Parathyroid adenoma (tissue), 2 donors: ENCODE measurements at regions not wholly inside any gene's neighbourhood (a gene's known extent, or its start where the extent isn't known, plus 50 kb on each side); places are given as distances from the start of the nearest gene placed in this dataset.

Experiments used
- H2AFZ ChIP-seq: fragments of 300-600 bp; sonication (generic); one replicate; pipeline ENCODE4 v1.7.0; 2017; ENCODE audit warnings: antibody characterized with exemption, mild to moderate bottlenecking
- H3K27ac ChIP-seq: fragments of 300-600 bp; sonication (generic); one replicate; pipeline ENCODE4 v1.7.0; 2017
- H3K27me3 ChIP-seq: fragments of 300-600 bp; sonication (generic); one replicate; pipeline ENCODE4 v1.7.0; 2017; ENCODE audit warnings: low read length; ENCODE audit not compliant: control insufficient read depth, insufficient read depth
- H3K36me3 ChIP-seq: fragments of 300-600 bp; sonication (generic); one replicate; pipeline ENCODE4 v1.7.0; 2017; ENCODE audit warnings: low read length; ENCODE audit not compliant: control insufficient read depth, insufficient read depth
- H3K4me1 ChIP-seq: fragments of 300-600 bp; sonication (generic); one replicate; pipeline ENCODE4 v1.7.0; 2017; ENCODE audit warnings: control low read depth
- H3K4me2 ChIP-seq: fragments of 300-600 bp; sonication (generic); one replicate; pipeline ENCODE4 v1.7.0; 2017; ENCODE audit warnings: low read length
- H3K4me3 ChIP-seq: fragments of 300-600 bp; sonication (generic); one replicate; pipeline ENCODE4 v1.7.0; 2017; ENCODE audit warnings: low read depth, low read length
- H3K79me2 ChIP-seq: fragments of 300-600 bp; sonication (generic); one replicate; pipeline ENCODE4 v1.7.0; 2017; ENCODE audit warnings: control low read depth
- H3K9ac ChIP-seq: fragments of 300-600 bp; sonication (generic); one replicate; pipeline ENCODE4 v1.7.0; 2017; ENCODE audit warnings: mild to moderate bottlenecking
- H3K9me3 ChIP-seq: fragments of 300-600 bp; sonication (generic); one replicate; pipeline ENCODE4 v1.7.0; 2017; ENCODE audit warnings: low read length; ENCODE audit not compliant: control insufficient read depth
- CTCF ChIP-seq: fragments of 300-600 bp; sonication (generic); IDR thresholded peaks from one replicate; pipeline ENCODE4 v1.7.0; 2017; ENCODE audit warnings: antibody characterized with exemption, mild to moderate bottlenecking
- donor health status: primary hyperparathyroidism.

GRCh38 chr4:58093352-58093751 is 983.2 kb upstream of the IGFBP7 start:
- Histone ChIP-seq H3K4me2 (no peak overlapping the region), H3K4me3 (no peak overlapping the region), H3K27ac (no peak overlapping the region), H3K9me3 (no peaks in the 10 kb centered on the region), H2AFZ (no peak overlapping the region), H3K36me3 (no peaks in the 10 kb centered on the region), H3K9ac (no peak overlapping the region), H3K27me3 (no peaks in the 10 kb centered on the region), H3K79me2 (no peaks in the 10 kb centered on the region), H3K4me1 (no peaks in the 10 kb centered on the region)
- TF ChIP-seq CTCF = no peak

- TF ChIP-seq CTCF = no peak
Measured at GRCh38 chr4:58090539-58090938, 980.4 kb upstream of the IGFBP7 start.

GRCh38 chr4:58081356-58081755 is 971.2 kb upstream of the IGFBP7 start:
- no peak overlapping the region for H2AFZ ChIP-seq
- no peaks in the 10 kb centered on the region for H3K36me3 ChIP-seq

More at GRCh38 chr4:58090539-58090938, 980.4 kb upstream of the IGFBP7 start:
- H3K36me3 ChIP-seq = no peaks in the 10 kb centered on the region
- H3K79me2 ChIP-seq = no peaks in the 10 kb centered on the region
- H3K4me3 ChIP-seq = no peak overlapping the region
- no peak overlapping the region for H2AFZ ChIP-seq
- no peak overlapping the region for H3K4me2 ChIP-seq
- H3K27ac ChIP-seq = no peak overlapping the region
- no peaks in the 10 kb centered on the region for H3K9me3 ChIP-seq
- no peak overlapping the region for H3K9ac ChIP-seq
- H3K27me3 ChIP-seq = no peaks in the 10 kb centered on the region
- H3K4me1 ChIP-seq = no peaks in the 10 kb centered on the region

GRCh38 chr4:58075724-58076123 is 965.5 kb upstream of the IGFBP7 start:
- no peak for TF ChIP-seq CTCF
- Histone ChIP-seq H3K4me3 (no peak overlapping the region), H3K9ac (no peak overlapping the region)

More at GRCh38 chr4:58081356-58081755, 971.2 kb upstream of the IGFBP7 start:
- no peaks in the 10 kb centered on the region for H3K79me2 ChIP-seq
- H3K4me2 ChIP-seq = no peak overlapping the region
- no peak overlapping the region for H3K9ac ChIP-seq
- no peak overlapping the region for H3K4me3 ChIP-seq
- H3K9me3 ChIP-seq = no peaks in the 10 kb centered on the region
- no peak for TF ChIP-seq CTCF
- no peaks in the 10 kb centered on the region for H3K4me1 ChIP-seq
- no peaks in the 10 kb centered on the region for H3K27me3 ChIP-seq
- no peak overlapping the region for H3K27ac ChIP-seq

GRCh38 chr4:58074382-58074781 is 964.2 kb upstream of the IGFBP7 start:
- Histone ChIP-seq H3K9me3 (no peaks in the 10 kb centered on the region), H3K9ac (no peak overlapping the region), H3K4me3 (no peak overlapping the region), H2AFZ (no peak overlapping the region), H3K4me1 (no peaks in the 10 kb centered on the region), H3K4me2 (no peak overlapping the region), H3K27ac (no peak overlapping the region), H3K36me3 (no peaks in the 10 kb centered on the region), H3K27me3 (no peaks in the 10 kb centered on the region), H3K79me2 (no peaks in the 10 kb centered on the region)
- TF ChIP-seq CTCF = no peak

More at GRCh38 chr4:58075724-58076123, 965.5 kb upstream of the IGFBP7 start:
- no peaks in the 10 kb centered on the region for H3K9me3 ChIP-seq
- H3K36me3 ChIP-seq = no peaks in the 10 kb centered on the region
- no peaks in the 10 kb centered on the region for H3K79me2 ChIP-seq
- no peaks in the 10 kb centered on the region for H3K27me3 ChIP-seq
- H3K4me2 ChIP-seq = no peak overlapping the region
- H3K4me1 ChIP-seq = no peaks in the 10 kb centered on the region
- H2AFZ ChIP-seq = no peak overlapping the region
- no peak overlapping the region for H3K27ac ChIP-seq
